Transverse colon (tissue), 4 donors: ENCODE measurements at regions not wholly inside any gene's neighbourhood (a gene's known extent, or its start where the extent isn't known, plus 50 kb on each side); places are given as distances from the start of the nearest gene placed in this dataset.

Source experiments
- EP300 ChIP-seq: sonication (generic); formaldehyde crosslinking; IDR thresholded peaks from one replicate; pipeline ENCODE4 v1.6.1; 2017; ENCODE audit warnings: antibody characterized with exemption, low read depth
- POLR2A ChIP-seq: fragments of 450-650 bp; IDR thresholded peaks from one replicate; pipeline ENCODE4 v1.6.1; 2016; ENCODE audit warnings: antibody characterized with exemption, mild to moderate bottlenecking, moderate library complexity
- POLR2AphosphoS5 ChIP-seq, 3 donors: sonication (generic); formaldehyde crosslinking; IDR thresholded peaks; one replicate each; pipeline ENCODE4 v1.6.1; 2016; ENCODE audit warnings: antibody characterized with exemption in 3 of 3
- TF ChIP-seq, protein P1 (sequence below), 5 experiments: fragments of 200-600 bp in 3 of 5; fragments of 450-650 bp in 2 of 5; sonication (generic) in 3 of 5; IDR thresholded peaks; 1 replicate in 2 of 5; 2 replicates in 3 of 5; pipeline ENCODE4 v1.5.1; 2016 to 2017; ENCODE audit warnings: antibody characterized with exemption in 5 of 5, inconsistent platforms in 3 of 5, mild to moderate bottlenecking in 2 of 5, moderate library complexity in 1 of 5

- TF ChIP-seq, protein P1, sequence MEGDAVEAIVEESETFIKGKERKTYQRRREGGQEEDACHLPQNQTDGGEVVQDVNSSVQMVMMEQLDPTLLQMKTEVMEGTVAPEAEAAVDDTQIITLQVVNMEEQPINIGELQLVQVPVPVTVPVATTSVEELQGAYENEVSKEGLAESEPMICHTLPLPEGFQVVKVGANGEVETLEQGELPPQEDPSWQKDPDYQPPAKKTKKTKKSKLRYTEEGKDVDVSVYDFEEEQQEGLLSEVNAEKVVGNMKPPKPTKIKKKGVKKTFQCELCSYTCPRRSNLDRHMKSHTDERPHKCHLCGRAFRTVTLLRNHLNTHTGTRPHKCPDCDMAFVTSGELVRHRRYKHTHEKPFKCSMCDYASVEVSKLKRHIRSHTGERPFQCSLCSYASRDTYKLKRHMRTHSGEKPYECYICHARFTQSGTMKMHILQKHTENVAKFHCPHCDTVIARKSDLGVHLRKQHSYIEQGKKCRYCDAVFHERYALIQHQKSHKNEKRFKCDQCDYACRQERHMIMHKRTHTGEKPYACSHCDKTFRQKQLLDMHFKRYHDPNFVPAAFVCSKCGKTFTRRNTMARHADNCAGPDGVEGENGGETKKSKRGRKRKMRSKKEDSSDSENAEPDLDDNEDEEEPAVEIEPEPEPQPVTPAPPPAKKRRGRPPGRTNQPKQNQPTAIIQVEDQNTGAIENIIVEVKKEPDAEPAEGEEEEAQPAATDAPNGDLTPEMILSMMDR (IDR thresholded peaks at IDR 0.05) = no peak
- TF ChIP-seq EP300 = no peak
- TF ChIP-seq POLR2A = no peak
- no peak for TF ChIP-seq POLR2AphosphoS5 (IDR thresholded peaks at IDR 0.05)
Observed at GRCh38 chr10:8767591-8767990, 713.1 kb downstream of the GATA3 start.
